HT1080 (cell line): ENCODE measurements at regions not wholly inside any gene's neighbourhood (a gene's known extent, or its start where the extent isn't known, plus 50 kb on each side); places are given as distances from the start of the nearest gene placed in this dataset.

Experiments
- DNase-seq: peaks from one replicate; pipeline ENCODE4 v3.0.0-alpha.2; 2015; ENCODE audit warnings: low read depth

- no peak for DNase-seq
Measured at GRCh38 chr2:63780518-63781155, 61.1 kb upstream of the UGP2 start.

- no peak for DNase-seq
Measured at GRCh38 chr2:63784461-63784860, 57.2 kb upstream of the UGP2 start.

GRCh38 chr2:63785096-63785495 lies 56.6 kb upstream of the UGP2 start:
- no peak for DNase-seq

- no peak for DNase-seq
Measured at GRCh38 chr2:63786471-63786870, 55.2 kb upstream of the UGP2 start.

- peak; percentile 50 for DNase-seq
Measured at GRCh38 chr2:63788071-63788470, 53.6 kb upstream of the UGP2 start.

- DNase-seq, result no peak
Measured at GRCh38 chr2:63789338-63790020, 52.2 kb upstream of the UGP2 start.

GRCh38 chr2:63790491-63790890 lies 51.2 kb upstream of the UGP2 start:
- DNase-seq, result no peak

GRCh38 chr2:63790906-63791305 lies 50.8 kb upstream of the UGP2 start:
- peak; percentile 81 for DNase-seq

GRCh38 chr2:63791387-63791786 lies 50.3 kb upstream of the UGP2 start:
- no peak for DNase-seq
